ENCODE measurements at regions not wholly inside any gene's neighbourhood (a gene's known extent, or its start where the extent isn't known, plus 50 kb on each side); places are given as distances from the start of the nearest gene placed in this dataset.
A peak's percentile ranks its signal among the peaks of the same experiment; 100 is the strongest.

GRCh38 chr11:127080735-127081134, 80.2 kb upstream of the KIRREL3 start:
- no peak overlapping the region for H3K4me3 ChIP-seq (ENCODE audit: control insufficient read depth, low read depth, low read length)
- DNase-seq (ENCODE audit: low read depth), result no peak
- no peak for TF ChIP-seq CTCF (IDR thresholded peaks at IDR 0.05; ENCODE audit: control insufficient read depth, insufficient read depth, low read depth, low read length, missing control alignments)

- no peak overlapping the region for H3K4me3 ChIP-seq (ENCODE audit: control insufficient read depth, low read depth, low read length)
- TF ChIP-seq CTCF (IDR thresholded peaks at IDR 0.05; ENCODE audit: control insufficient read depth, insufficient read depth, low read depth, low read length, missing control alignments), result no peak
- no peak for DNase-seq (ENCODE audit: low read depth)
Measured at GRCh38 chr11:127075758-127076157, 75.2 kb upstream of the KIRREL3 start.

- H3K4me3 ChIP-seq (ENCODE audit: control insufficient read depth, low read depth, low read length), result no peak overlapping the region
- DNase-seq (ENCODE audit: low read depth), result peak; percentile 8
- peak; percentile 57 for TF ChIP-seq CTCF (IDR thresholded peaks at IDR 0.05; ENCODE audit: control insufficient read depth, insufficient read depth, low read depth, low read length, missing control alignments)
Measured at GRCh38 chr11:127074151-127074761, 73.7 kb upstream of the KIRREL3 start.

- DNase-seq (ENCODE audit: low read depth), result no peak
- TF ChIP-seq CTCF (IDR thresholded peaks at IDR 0.05; ENCODE audit: control insufficient read depth, insufficient read depth, low read depth, low read length, missing control alignments), result no peak
- no peak overlapping the region for H3K4me3 ChIP-seq (ENCODE audit: control insufficient read depth, low read depth, low read length)
Measured at GRCh38 chr11:127073621-127074020, 73.1 kb upstream of the KIRREL3 start.

GRCh38 chr11:127071606-127072005, 71.0 kb upstream of the KIRREL3 start:
- no peak overlapping the region for H3K4me3 ChIP-seq (ENCODE audit: control insufficient read depth, low read depth, low read length)
- no peak for DNase-seq (ENCODE audit: low read depth)
- no peak for TF ChIP-seq CTCF (IDR thresholded peaks at IDR 0.05; ENCODE audit: control insufficient read depth, insufficient read depth, low read depth, low read length, missing control alignments)

- no peak overlapping the region for H3K4me3 ChIP-seq (ENCODE audit: control insufficient read depth, low read depth, low read length)
- no peak for TF ChIP-seq CTCF (IDR thresholded peaks at IDR 0.05; ENCODE audit: control insufficient read depth, insufficient read depth, low read depth, low read length, missing control alignments)
- no peak for DNase-seq (ENCODE audit: low read depth)
Measured at GRCh38 chr11:127070808-127071207, 70.2 kb upstream of the KIRREL3 start.

Measured in AG09309 (cell line).